ENCODE measurements at regions not wholly inside any gene's neighbourhood (a gene's known extent, or its start where the extent isn't known, plus 50 kb on each side); places are given as distances from the start of the nearest gene placed in this dataset.

- peak; percentile 15 for DNase-seq (ENCODE audit: low read depth)
- H3K4me3 ChIP-seq (ENCODE audit: low read depth, low read length): no peak overlapping the region
- TF ChIP-seq, protein P1, sequence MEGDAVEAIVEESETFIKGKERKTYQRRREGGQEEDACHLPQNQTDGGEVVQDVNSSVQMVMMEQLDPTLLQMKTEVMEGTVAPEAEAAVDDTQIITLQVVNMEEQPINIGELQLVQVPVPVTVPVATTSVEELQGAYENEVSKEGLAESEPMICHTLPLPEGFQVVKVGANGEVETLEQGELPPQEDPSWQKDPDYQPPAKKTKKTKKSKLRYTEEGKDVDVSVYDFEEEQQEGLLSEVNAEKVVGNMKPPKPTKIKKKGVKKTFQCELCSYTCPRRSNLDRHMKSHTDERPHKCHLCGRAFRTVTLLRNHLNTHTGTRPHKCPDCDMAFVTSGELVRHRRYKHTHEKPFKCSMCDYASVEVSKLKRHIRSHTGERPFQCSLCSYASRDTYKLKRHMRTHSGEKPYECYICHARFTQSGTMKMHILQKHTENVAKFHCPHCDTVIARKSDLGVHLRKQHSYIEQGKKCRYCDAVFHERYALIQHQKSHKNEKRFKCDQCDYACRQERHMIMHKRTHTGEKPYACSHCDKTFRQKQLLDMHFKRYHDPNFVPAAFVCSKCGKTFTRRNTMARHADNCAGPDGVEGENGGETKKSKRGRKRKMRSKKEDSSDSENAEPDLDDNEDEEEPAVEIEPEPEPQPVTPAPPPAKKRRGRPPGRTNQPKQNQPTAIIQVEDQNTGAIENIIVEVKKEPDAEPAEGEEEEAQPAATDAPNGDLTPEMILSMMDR (IDR thresholded peaks at IDR 0.05; ENCODE audit: control insufficient read depth, extremely low read depth, insufficient read depth): peak; percentile 69
These were observed 83.3 kb upstream of the KCNH8 start for GRCh38 chr3:19065027-19065426.

DNA sequence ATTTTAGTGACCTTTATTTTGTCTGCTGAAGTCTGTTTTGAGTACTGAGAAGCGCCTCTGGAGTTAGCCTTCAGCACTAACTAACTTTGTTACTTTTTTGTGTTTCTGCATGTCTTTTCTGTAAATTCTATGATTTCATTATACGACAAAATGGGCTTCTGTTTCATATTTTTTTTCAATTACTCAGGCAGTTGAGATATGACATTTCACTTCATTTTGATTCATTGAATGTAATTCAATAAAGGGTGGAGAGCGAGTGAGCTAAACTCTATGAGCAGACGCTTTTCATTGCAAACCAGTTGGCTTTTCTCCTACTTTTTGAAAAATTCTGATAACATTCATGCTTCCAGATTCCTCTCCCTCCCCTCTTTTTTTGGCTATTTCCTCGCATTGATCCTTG is 84.4 kb upstream of the KCNH8 start:
- no peak overlapping the region for H3K4me3 ChIP-seq (ENCODE audit: low read depth, low read length)
- no peak for DNase-seq (ENCODE audit: low read depth)
- TF ChIP-seq, protein P1 (IDR thresholded peaks at IDR 0.05; ENCODE audit: control insufficient read depth, extremely low read depth, insufficient read depth): no peak

DNA sequence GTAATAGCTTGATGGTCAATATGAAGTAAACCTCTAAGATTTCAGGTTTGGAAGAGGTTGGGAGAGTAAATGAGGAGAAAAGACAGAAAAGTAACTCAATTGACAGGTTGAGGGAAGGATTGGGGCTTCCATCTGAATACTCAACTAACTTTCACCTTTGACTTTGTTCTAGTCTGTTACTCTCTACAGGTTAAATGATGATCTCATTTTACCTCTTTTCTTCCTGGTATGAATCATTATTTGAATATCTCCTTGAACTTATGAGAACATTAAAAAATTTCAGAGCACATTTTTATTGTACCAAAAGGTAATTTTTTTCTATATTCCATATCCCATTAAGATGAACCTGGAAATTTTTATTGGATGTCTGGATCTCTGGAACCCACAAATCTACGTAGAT is 87.9 kb upstream of the KCNH8 start:
- DNase-seq (ENCODE audit: low read depth): no peak
- TF ChIP-seq, protein P1 (IDR thresholded peaks at IDR 0.05; ENCODE audit: control insufficient read depth, extremely low read depth, insufficient read depth): no peak
- H3K4me3 ChIP-seq (ENCODE audit: low read depth, low read length): no peak overlapping the region

- TF ChIP-seq, protein P1 (IDR thresholded peaks at IDR 0.05; ENCODE audit: control insufficient read depth, extremely low read depth, insufficient read depth): no peak
- no peak for DNase-seq (ENCODE audit: low read depth)
- H3K4me3 ChIP-seq (ENCODE audit: low read depth, low read length): no peak overlapping the region
These were observed 95.4 kb upstream of the KCNH8 start for GRCh38 chr3:19052874-19053273.

DNA sequence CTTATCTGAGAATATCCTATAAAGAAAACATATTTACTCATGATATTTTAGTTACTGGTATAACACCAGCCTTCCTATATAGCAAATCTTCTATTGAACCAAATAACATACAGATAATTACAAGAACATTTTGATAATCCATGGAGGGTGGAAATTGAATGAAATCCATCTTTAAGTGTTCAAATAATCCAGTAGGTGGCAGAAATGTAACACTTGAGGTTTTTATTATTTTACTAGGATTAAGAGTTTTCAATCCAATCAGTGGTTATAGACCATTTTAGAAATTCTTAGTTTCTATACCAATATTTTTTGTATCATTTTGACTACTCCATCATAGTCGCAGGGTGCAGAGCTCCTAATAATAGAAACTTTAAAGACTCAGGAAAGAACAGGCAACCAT is 101.9 kb upstream of the KCNH8 start:
- TF ChIP-seq, protein P1 (IDR thresholded peaks at IDR 0.05; ENCODE audit: control insufficient read depth, extremely low read depth, insufficient read depth): peak; percentile 38; the same call in 1 of the 2 replicates
- no peak overlapping the region for H3K4me3 ChIP-seq (ENCODE audit: low read depth, low read length)
- DNase-seq (ENCODE audit: low read depth): no peak

GRCh38 chr3:19030522-19030839 is 117.8 kb upstream of the KCNH8 start:
- TF ChIP-seq, protein P1 (IDR thresholded peaks at IDR 0.05; ENCODE audit: control insufficient read depth, extremely low read depth, insufficient read depth): 0 out of 2 replicates have a peak, but pooled peaks have one; percentile 16
- no peak overlapping the region for H3K4me3 ChIP-seq (ENCODE audit: low read depth, low read length)
- DNase-seq (ENCODE audit: low read depth): no peak

- TF ChIP-seq, protein P1 (IDR thresholded peaks at IDR 0.05; ENCODE audit: control insufficient read depth, extremely low read depth, insufficient read depth): no peak
- DNase-seq (ENCODE audit: low read depth): no peak
- no peak overlapping the region for H3K4me3 ChIP-seq (ENCODE audit: low read depth, low read length)
These were observed 118.3 kb upstream of the KCNH8 start for GRCh38 chr3:19029837-19030521.

Measured in LNCaP clone FGC (cell line).